Body of pancreas (tissue), 4 donors: ENCODE measurements at regions not wholly inside any gene's neighbourhood (a gene's known extent, or its start where the extent isn't known, plus 50 kb on each side); places are given as distances from the start of the nearest gene placed in this dataset.

Experiments
- POLR2A ChIP-seq, 3 donors: fragments of 450-650 bp; IDR thresholded peaks; one replicate each; pipeline ENCODE4 v1.6.1; 2016; ENCODE audit warnings: antibody characterized with exemption in 3 of 3, mild to moderate bottlenecking in 2 of 3
- TF ChIP-seq, protein P1 (sequence below), 7 experiments: fragments of 450-650 bp in 4 of 7; fragments of 200-600 bp in 3 of 7; sonication (generic) in 3 of 7; IDR thresholded peaks; one replicate each; pipeline ENCODE4 v1.5.1; 2016 to 2019; ENCODE audit warnings: antibody characterized with exemption in 7 of 7

DNA sequence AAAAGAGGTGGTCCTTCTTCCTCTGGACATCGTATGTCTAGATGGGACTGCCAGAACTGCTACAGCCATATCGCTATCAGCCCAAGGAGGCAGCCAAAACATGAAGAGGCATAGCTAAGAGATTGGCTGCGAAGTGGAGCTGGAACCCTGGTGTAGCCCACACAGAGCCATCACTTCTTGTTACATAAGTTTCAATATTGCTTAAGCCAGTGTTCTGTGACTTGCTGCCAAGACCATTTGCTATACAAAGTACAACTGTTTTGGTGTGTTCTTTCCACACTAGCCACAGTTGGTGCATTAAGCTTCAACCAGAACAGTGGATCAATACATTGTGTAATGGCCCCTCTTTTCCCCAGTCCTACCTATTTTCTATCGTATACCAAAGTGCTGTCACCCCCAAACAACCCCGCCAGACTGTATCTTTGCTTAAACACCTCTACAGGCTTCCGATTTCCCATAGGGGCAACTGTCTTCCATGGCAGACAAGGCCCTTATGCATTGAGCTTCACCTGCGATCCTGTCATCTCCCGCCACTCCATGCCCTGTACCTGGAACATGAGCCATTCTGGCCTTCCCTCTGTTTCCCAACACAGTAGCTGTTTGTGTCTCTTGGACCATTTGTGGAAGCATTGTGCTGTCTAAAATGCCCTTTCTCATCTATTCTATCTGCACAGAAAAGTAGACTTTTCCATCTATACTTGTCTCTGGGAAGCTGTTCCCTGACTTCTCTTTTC is 241.8 kb downstream of the TTLL7 start:
- TF ChIP-seq, protein P1, sequence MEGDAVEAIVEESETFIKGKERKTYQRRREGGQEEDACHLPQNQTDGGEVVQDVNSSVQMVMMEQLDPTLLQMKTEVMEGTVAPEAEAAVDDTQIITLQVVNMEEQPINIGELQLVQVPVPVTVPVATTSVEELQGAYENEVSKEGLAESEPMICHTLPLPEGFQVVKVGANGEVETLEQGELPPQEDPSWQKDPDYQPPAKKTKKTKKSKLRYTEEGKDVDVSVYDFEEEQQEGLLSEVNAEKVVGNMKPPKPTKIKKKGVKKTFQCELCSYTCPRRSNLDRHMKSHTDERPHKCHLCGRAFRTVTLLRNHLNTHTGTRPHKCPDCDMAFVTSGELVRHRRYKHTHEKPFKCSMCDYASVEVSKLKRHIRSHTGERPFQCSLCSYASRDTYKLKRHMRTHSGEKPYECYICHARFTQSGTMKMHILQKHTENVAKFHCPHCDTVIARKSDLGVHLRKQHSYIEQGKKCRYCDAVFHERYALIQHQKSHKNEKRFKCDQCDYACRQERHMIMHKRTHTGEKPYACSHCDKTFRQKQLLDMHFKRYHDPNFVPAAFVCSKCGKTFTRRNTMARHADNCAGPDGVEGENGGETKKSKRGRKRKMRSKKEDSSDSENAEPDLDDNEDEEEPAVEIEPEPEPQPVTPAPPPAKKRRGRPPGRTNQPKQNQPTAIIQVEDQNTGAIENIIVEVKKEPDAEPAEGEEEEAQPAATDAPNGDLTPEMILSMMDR (IDR thresholded peaks at IDR 0.05) = no peak
- no peak for TF ChIP-seq POLR2A (IDR thresholded peaks at IDR 0.05)
